SK-N-SH (cell line): ENCODE measurements at regions not wholly inside any gene's neighbourhood (a gene's known extent, or its start where the extent isn't known, plus 50 kb on each side); places are given as distances from the start of the nearest gene placed in this dataset.

ENCODE experiments used
- CTCF ChIA-PET: fragments of 300-600, 350-600 bp; formaldehyde crosslinking; extraction: SDS; loops from one replicate; lab custom pipeline; 2021; lab: Yijun Ruan, JAX
- POLR2A ChIA-PET: fragments of 350-600 bp; sonication (Branson Sonifier 250); formaldehyde crosslinking; extraction: SDS; loops from one replicate; lab custom pipeline; 2020; ENCODE audit warnings: antibody characterized with exemption, inconsistent platforms; lab: Yijun Ruan, JAX
- DNase-seq: peaks from one replicate; pipeline ENCODE4 v3.0.0; 2012
- H2AFZ ChIP-seq: fragments of 200-600 bp; sonication (generic); 2 replicates; pipeline ENCODE4 v1.8.1; 2016; ENCODE audit warnings: antibody characterized with exemption, mild to moderate bottlenecking, low read depth
- H3F3A ChIP-seq: fragments of 200-600 bp; sonication (generic); replicated peaks from 2 replicates; pipeline ENCODE3; 2016; ENCODE audit warnings: antibody characterized with exemption, mild to moderate bottlenecking; ENCODE audit not compliant: insufficient read depth
- H3K27ac ChIP-seq, 2 experiments: fragments of 200-500 bp in 1 of 2; fragments of 200-600 bp in 1 of 2; sonication (Bioruptor generic) in 1 of 2; sonication (generic), shearing (Covaris generic) in 1 of 2; 2 replicates each; pipeline versions ENCODE4 v1.5.1 to v1.6.1; 2014 to 2016; ENCODE audit warnings: low read depth in 2 of 2, inconsistent platforms in 1 of 2, low read length in 1 of 2, mild to moderate bottlenecking in 1 of 2, mixed read lengths in 1 of 2
- H3K27me3 ChIP-seq: fragments of 200-600 bp; sonication (generic), shearing (Covaris generic); 2 replicates; pipeline ENCODE4 v1.6.1; 2016; ENCODE audit warnings: mixed run types; ENCODE audit not compliant: insufficient read depth
- H3K36me3 ChIP-seq, 2 experiments: fragments of 200-500 bp in 1 of 2; fragments of 200-600 bp in 1 of 2; sonication (Bioruptor generic) in 1 of 2; sonication (generic) in 1 of 2; replicated peaks in 1 of 2; 2 replicates each; pipeline versions ENCODE3 to v1.5.1; 2014 to 2016; ENCODE audit warnings: low read length in 1 of 2, mild to moderate bottlenecking in 1 of 2; ENCODE audit not compliant: insufficient read depth in 2 of 2, control insufficient read depth in 1 of 2
- H3K4me1 ChIP-seq, 2 experiments: fragments of 200-500 bp in 1 of 2; fragments of 200-600 bp in 1 of 2; sonication (Bioruptor generic) in 1 of 2; sonication (generic), shearing (Covaris generic) in 1 of 2; 2 replicates each; pipeline versions ENCODE4 v1.5.1 to v1.6.1; 2014 to 2016; ENCODE audit warnings: low read depth in 1 of 2, low read length in 1 of 2, mixed run types in 1 of 2; ENCODE audit not compliant: insufficient read depth in 2 of 2, control insufficient read depth in 1 of 2
- H3K4me2 ChIP-seq: fragments of 200-600 bp; sonication (generic), shearing (Covaris generic); 2 replicates; pipeline ENCODE4 v1.6.1; 2017; ENCODE audit warnings: mixed run types
- H3K4me3 ChIP-seq, 2 experiments: fragments of 200-500 bp in 1 of 2; fragments of 200-600 bp in 1 of 2; sonication (Bioruptor generic) in 1 of 2; sonication (generic), shearing (Covaris generic) in 1 of 2; 2 replicates each; pipeline versions ENCODE4 v1.5.1 to v1.8.1; 2014 to 2016; ENCODE audit warnings: low read depth in 2 of 2, inconsistent platforms in 1 of 2, low read length in 1 of 2, mild to moderate bottlenecking in 1 of 2, mixed read lengths in 1 of 2, moderate library complexity in 1 of 2
- H3K79me2 ChIP-seq: fragments of 200-600 bp; sonication (generic); 2 replicates; pipeline ENCODE4 v1.8.1; 2017; ENCODE audit warnings: mild to moderate bottlenecking; ENCODE audit not compliant: insufficient read depth
- H3K9ac ChIP-seq: fragments of 200-600 bp; sonication (generic); 2 replicates; pipeline ENCODE4 v1.6.1; 2017; ENCODE audit warnings: mixed run types
- H3K9me2 ChIP-seq: fragments of 200-600 bp; sonication (generic); 2 replicates; pipeline ENCODE4 v1.6.1; 2017; ENCODE audit warnings: mixed run types
- H3K9me3 ChIP-seq: fragments of 200-600 bp; sonication (generic); 2 replicates; pipeline ENCODE4 v1.6.1; 2017; ENCODE audit warnings: mixed run types, mild to moderate bottlenecking, moderate library complexity
- H4K20me1 ChIP-seq: fragments of 200-600 bp; sonication (generic); 2 replicates; pipeline ENCODE4 v1.6.1; 2017; ENCODE audit warnings: mild to moderate bottlenecking, mixed run types; ENCODE audit not compliant: insufficient read depth
- CHD2 ChIP-seq: fragments of 150-350 bp; IDR thresholded peaks from 2 replicates; pipeline ENCODE4 v1.6.1; 2018; ENCODE audit warnings: low read length; ENCODE audit not compliant: partially characterized antibody
- ELF1 ChIP-seq: IDR thresholded peaks from 2 replicates; pipeline ENCODE4 v1.4.0; 2012
- EP300 ChIP-seq, 2 experiments: IDR thresholded peaks; 2 replicates each; pipeline versions ENCODE4 v1.4.0 to v1.6.1; 2012; ENCODE audit warnings: borderline replicate concordance in 1 of 2, low read depth in 1 of 2, low read length in 1 of 2
- FOSL2 ChIP-seq: IDR thresholded peaks from 2 replicates; pipeline ENCODE4 v1.4.0; 2012; ENCODE audit warnings: low read depth, mild to moderate bottlenecking, moderate library complexity, borderline replicate concordance
- GABPA ChIP-seq: IDR thresholded peaks from 2 replicates; pipeline ENCODE4 v1.4.0; 2012; ENCODE audit warnings: low read depth, mild to moderate bottlenecking
- JUND ChIP-seq: IDR thresholded peaks from 2 replicates; pipeline ENCODE4 v1.4.0; 2012
- NFIC ChIP-seq: IDR thresholded peaks from 2 replicates; pipeline ENCODE4 v1.4.0; 2012; ENCODE audit warnings: borderline replicate concordance
- NRF1 ChIP-seq: IDR thresholded peaks from 2 replicates; pipeline ENCODE4 v1.6.1; 2012; ENCODE audit warnings: low read depth, mild to moderate bottlenecking, low read length
- POLR2AphosphoS5 ChIP-seq: IDR thresholded peaks from 2 replicates; pipeline ENCODE4 v1.6.1; 2012; ENCODE audit warnings: low read depth, low read length
- RAD21 ChIP-seq: IDR thresholded peaks from 2 replicates; pipeline ENCODE4 v1.6.1; 2012; ENCODE audit warnings: mild to moderate bottlenecking, low read length
- RXRA ChIP-seq: IDR thresholded peaks from 2 replicates; pipeline ENCODE4 v1.4.0; 2012; ENCODE audit warnings: low read depth, mild to moderate bottlenecking, borderline replicate concordance
- SIN3A ChIP-seq: IDR thresholded peaks from 2 replicates; pipeline ENCODE4 v1.6.1; 2012; ENCODE audit warnings: low read depth, mild to moderate bottlenecking, low read length, moderate library complexity, borderline replicate concordance
- SMC3 ChIP-seq: IDR thresholded peaks from 2 replicates; pipeline ENCODE4 v1.6.1; 2012; ENCODE audit warnings: low read depth, low read length, improper control_type of control experiment
- TAF1 ChIP-seq: IDR thresholded peaks from 2 replicates; pipeline ENCODE4 v1.6.1; 2012; ENCODE audit warnings: low read depth, mild to moderate bottlenecking, low read length, moderate library complexity, borderline replicate concordance
- TCF12 ChIP-seq: IDR thresholded peaks from 2 replicates; pipeline ENCODE4 v1.4.0; 2012
- YY1 ChIP-seq: IDR thresholded peaks from 2 replicates; pipeline ENCODE4 v1.4.0; 2012; ENCODE audit warnings: low read depth, mild to moderate bottlenecking
- whole genome bisulfite sequencing: methylation state at CpG from one replicate; pipeline ENCODE4 v1.1.6; 2017; ENCODE audit warnings: low lambda C conversion rate; 5-methylcytosine and 5-hydroxymethylcytosine counted together
- TF ChIP-seq, protein P1 (sequence below): fragments of 200-600 bp; sonication (generic); IDR thresholded peaks from 2 replicates; pipeline ENCODE4 v1.6.1; 2017; ENCODE audit warnings: antibody characterized with exemption, mild to moderate bottlenecking, moderate library complexity
- TF ChIP-seq, protein P2 (sequence below): IDR thresholded peaks from 2 replicates; pipeline ENCODE4 v1.4.0; 2012; ENCODE audit warnings: low read depth, borderline replicate concordance
- TF ChIP-seq, protein P3 (sequence below): IDR thresholded peaks from 2 replicates; pipeline ENCODE4 v1.4.0; 2012; ENCODE audit warnings: low read depth
- TF ChIP-seq, protein P4 (sequence below): fragments of 150-350 bp; IDR thresholded peaks from 2 replicates; pipeline ENCODE4 v1.6.1; 2017; ENCODE audit warnings: antibody characterized with exemption, low read length, low read depth, borderline replicate concordance

DNA sequence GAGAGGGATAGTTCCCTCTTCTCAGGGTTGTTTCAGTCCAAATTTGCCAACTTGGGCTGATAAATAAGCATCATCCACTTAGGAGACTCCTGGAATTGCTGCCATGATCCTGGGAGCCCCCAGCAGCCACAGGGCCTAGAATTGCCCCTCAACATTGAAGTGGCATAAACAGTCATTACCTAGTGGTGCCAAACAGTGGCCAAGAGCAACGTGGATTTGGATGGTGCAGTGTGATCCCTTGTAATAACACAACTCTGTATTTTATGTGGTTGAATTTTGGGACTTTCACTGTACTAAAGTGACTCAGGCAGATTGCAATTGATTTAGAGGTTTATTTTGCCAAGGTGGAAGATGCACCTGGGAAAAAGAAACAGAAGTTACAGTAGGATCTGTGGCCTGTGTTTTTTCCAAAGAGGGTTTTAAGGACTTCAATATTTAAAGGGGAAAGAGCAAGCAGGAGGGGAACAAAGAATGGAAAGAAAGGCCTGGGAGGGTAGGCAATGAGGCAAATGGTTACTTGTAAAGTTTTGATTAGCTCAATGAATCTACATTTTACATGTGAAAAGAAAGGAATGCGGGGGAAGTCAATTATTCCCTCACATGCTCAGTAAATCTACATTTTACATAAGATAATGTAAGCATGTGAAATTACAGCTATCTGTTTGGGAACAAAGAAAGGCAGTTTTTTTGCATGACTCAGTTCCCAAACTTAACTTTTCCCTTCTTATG, 168.0 kb upstream of the NOX3 start:
- Histone ChIP-seq H3K79me2 (no peaks in the 10 kb centered on the region), H2AFZ (no peak overlapping the region), H4K20me1 (no peaks in the 10 kb centered on the region), H3K9me3 (no peaks in the 10 kb centered on the region)
- WGBS: 56% methylated on average over 2 of the region's 2 CpGs
- DNase-seq: no peak
- POLR2A ChIA-PET: no interaction called here
- TF ChIP-seq, protein P1, sequence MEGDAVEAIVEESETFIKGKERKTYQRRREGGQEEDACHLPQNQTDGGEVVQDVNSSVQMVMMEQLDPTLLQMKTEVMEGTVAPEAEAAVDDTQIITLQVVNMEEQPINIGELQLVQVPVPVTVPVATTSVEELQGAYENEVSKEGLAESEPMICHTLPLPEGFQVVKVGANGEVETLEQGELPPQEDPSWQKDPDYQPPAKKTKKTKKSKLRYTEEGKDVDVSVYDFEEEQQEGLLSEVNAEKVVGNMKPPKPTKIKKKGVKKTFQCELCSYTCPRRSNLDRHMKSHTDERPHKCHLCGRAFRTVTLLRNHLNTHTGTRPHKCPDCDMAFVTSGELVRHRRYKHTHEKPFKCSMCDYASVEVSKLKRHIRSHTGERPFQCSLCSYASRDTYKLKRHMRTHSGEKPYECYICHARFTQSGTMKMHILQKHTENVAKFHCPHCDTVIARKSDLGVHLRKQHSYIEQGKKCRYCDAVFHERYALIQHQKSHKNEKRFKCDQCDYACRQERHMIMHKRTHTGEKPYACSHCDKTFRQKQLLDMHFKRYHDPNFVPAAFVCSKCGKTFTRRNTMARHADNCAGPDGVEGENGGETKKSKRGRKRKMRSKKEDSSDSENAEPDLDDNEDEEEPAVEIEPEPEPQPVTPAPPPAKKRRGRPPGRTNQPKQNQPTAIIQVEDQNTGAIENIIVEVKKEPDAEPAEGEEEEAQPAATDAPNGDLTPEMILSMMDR: no peak
- TF ChIP-seq YY1: no peak
- no peak for TF ChIP-seq FOSL2
- no peak for TF ChIP-seq CHD2
- no peak for TF ChIP-seq TAF1
- TF ChIP-seq, protein P2, sequence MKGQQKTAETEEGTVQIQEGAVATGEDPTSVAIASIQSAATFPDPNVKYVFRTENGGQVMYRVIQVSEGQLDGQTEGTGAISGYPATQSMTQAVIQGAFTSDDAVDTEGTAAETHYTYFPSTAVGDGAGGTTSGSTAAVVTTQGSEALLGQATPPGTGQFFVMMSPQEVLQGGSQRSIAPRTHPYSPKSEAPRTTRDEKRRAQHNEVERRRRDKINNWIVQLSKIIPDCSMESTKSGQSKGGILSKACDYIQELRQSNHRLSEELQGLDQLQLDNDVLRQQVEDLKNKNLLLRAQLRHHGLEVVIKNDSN: no peak
- no peak for TF ChIP-seq ELF1
- no peak for TF ChIP-seq SMC3
- TF ChIP-seq GABPA: no peak
- no peak for TF ChIP-seq TCF12
- no peak for TF ChIP-seq SIN3A
- no peak for TF ChIP-seq JUND
- no peak for TF ChIP-seq RAD21
- no peak for TF ChIP-seq EP300 (IDR thresholded peaks at IDR 0.05; ENCODE audit: borderline replicate concordance in 1 of 2, low read depth in 1 of 2, low read length in 1 of 2)
- TF ChIP-seq RXRA: no peak
- TF ChIP-seq, protein P3, sequence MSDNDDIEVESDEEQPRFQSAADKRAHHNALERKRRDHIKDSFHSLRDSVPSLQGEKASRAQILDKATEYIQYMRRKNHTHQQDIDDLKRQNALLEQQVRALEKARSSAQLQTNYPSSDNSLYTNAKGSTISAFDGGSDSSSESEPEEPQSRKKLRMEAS: no peak
- TF ChIP-seq NFIC: no peak
- TF ChIP-seq NRF1: no peak
- TF ChIP-seq, protein P4, sequence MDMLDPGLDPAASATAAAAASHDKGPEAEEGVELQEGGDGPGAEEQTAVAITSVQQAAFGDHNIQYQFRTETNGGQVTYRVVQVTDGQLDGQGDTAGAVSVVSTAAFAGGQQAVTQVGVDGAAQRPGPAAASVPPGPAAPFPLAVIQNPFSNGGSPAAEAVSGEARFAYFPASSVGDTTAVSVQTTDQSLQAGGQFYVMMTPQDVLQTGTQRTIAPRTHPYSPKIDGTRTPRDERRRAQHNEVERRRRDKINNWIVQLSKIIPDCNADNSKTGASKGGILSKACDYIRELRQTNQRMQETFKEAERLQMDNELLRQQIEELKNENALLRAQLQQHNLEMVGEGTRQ: no peak
- no peak for TF ChIP-seq POLR2AphosphoS5
- TF ChIP-seq, all 33 proteins: peak for 0
- Histone ChIP-seq H3K9me2 (no peaks in the 10 kb centered on the region), H3K27me3 (no peaks in the 10 kb centered on the region), H3K4me3 (no peak overlapping the region), H3F3A (no peaks in the 10 kb centered on the region), H3K27ac (no peak overlapping the region), H3K36me3 (no peaks in the 10 kb centered on the region), H3K4me1 (no peaks in the 10 kb centered on the region), H3K9ac (no peak overlapping the region), H3K4me2 (no peak overlapping the region)
- CTCF ChIA-PET: interaction anchor here (0.9 kb wide), 1 partner anchor 10 kb away, joined by 3 read pairs; no protein-coding TSS in a partner anchor
